Esophagus muscularis mucosa (tissue), 3 donors: ENCODE measurements at regions not wholly inside any gene's neighbourhood (a gene's known extent, or its start where the extent isn't known, plus 50 kb on each side); places are given as distances from the start of the nearest gene placed in this dataset.

ENCODE experiments used
- POLR2A ChIP-seq: fragments of 450-650 bp; IDR thresholded peaks from one replicate; pipeline ENCODE4 v1.6.1; 2017; ENCODE audit warnings: antibody characterized with exemption, moderate library complexity, mild to moderate bottlenecking, low read depth
- POLR2AphosphoS5 ChIP-seq, 2 donors: sonication (generic); formaldehyde crosslinking; IDR thresholded peaks; one replicate each; pipeline ENCODE4 v1.6.1; 2017; ENCODE audit warnings: antibody characterized with exemption in 2 of 2
- TF ChIP-seq, protein P1 (sequence below), 3 experiments: fragments of 200-600 bp in 2 of 3; fragments of 450-650 bp in 1 of 3; sonication (generic) in 2 of 3; IDR thresholded peaks; one replicate each; pipeline ENCODE4 v1.5.1; 2017 to 2019; ENCODE audit warnings: antibody characterized with exemption in 3 of 3, mild to moderate bottlenecking in 2 of 3, moderate library complexity in 1 of 3

DNA sequence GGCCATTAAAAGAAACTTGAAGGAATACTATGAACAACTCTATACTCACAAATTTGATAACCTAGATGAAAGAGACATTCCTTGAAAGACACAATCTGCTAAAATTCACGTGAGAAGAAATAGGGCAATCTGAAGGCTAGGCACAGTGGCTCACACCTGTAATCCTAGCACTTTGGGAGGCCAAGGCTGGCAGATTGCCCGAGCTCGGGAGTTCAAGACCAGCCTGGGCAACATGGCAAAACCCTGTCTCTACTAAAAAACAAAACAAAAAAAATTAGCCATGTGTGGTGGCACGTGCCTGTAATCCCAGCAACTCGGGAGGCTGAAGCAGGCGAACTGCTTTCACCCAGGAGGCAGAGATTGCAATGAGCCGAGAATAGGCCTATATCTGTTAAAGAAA lies 104.8 kb downstream of the HES1 start:
- TF ChIP-seq POLR2A (no peak), POLR2AphosphoS5 (IDR thresholded peaks at IDR 0.05) (no peak)
- TF ChIP-seq, protein P1, sequence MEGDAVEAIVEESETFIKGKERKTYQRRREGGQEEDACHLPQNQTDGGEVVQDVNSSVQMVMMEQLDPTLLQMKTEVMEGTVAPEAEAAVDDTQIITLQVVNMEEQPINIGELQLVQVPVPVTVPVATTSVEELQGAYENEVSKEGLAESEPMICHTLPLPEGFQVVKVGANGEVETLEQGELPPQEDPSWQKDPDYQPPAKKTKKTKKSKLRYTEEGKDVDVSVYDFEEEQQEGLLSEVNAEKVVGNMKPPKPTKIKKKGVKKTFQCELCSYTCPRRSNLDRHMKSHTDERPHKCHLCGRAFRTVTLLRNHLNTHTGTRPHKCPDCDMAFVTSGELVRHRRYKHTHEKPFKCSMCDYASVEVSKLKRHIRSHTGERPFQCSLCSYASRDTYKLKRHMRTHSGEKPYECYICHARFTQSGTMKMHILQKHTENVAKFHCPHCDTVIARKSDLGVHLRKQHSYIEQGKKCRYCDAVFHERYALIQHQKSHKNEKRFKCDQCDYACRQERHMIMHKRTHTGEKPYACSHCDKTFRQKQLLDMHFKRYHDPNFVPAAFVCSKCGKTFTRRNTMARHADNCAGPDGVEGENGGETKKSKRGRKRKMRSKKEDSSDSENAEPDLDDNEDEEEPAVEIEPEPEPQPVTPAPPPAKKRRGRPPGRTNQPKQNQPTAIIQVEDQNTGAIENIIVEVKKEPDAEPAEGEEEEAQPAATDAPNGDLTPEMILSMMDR (IDR thresholded peaks at IDR 0.05) = no peak
